Endothelial cell of umbilical vein (primary cell): ENCODE measurements at regions not wholly inside any gene's neighbourhood (a gene's known extent, or its start where the extent isn't known, plus 50 kb on each side); places are given as distances from the start of the nearest gene placed in this dataset.

Experiments
- BruUV-seq: library from RNA; stranded (reverse); fragments of 400-500 nt; replicated peaks from 2 replicates; lab custom pipeline; 2021; lab: Mats Ljungman, UMichigan
- CTCF ChIA-PET: fragments of 300-600, 350-600 bp; sonication (Branson Sonifier 250); formaldehyde crosslinking; loops from one replicate; lab custom pipeline; 2021; ENCODE audit warnings: antibody characterized with exemption, inconsistent platforms; lab: Charles Lee
- POLR2A ChIA-PET: fragments of 300-600, 350-600 bp; sonication (Branson Sonifier 250); formaldehyde crosslinking; loops from one replicate; lab custom pipeline; 2021; ENCODE audit warnings: antibody characterized with exemption, inconsistent platforms; lab: Charles Lee
- DNase-seq: peaks from one replicate; pipeline ENCODE4 v3.0.0-alpha.2; 2011; ENCODE audit warnings: low read depth, low spot score
- FAIRE-seq: peaks from 2 replicates; lab custom pipeline; 2011; peaks lifted over from hg19 to GRCh38; lab: Jason Lieb, UNC
- H2AFZ ChIP-seq: 2 replicates; pipeline ENCODE4 v1.6.0; 2012; ENCODE audit warnings: low read depth, low read length, control low read depth, inconsistent platforms
- H3K27ac ChIP-seq: 2 replicates; pipeline ENCODE4 v1.5.1; 2011; ENCODE audit warnings: low read depth, mild to moderate bottlenecking, control low read depth, low read length, moderate library complexity; ENCODE audit not compliant: insufficient read depth
- H3K27me3 ChIP-seq, 2 experiments: 2 replicates each; pipeline versions ENCODE4 v1.6.0 to v1.6.1; 2011; ENCODE audit warnings: low read length in 2 of 2, mixed read lengths in 1 of 2; ENCODE audit not compliant: control insufficient read depth in 2 of 2, insufficient read depth in 2 of 2
- H3K36me3 ChIP-seq, 2 experiments: 2 replicates in 1 of 2; 3 replicates in 1 of 2; pipeline ENCODE4 v1.5.1; 2011; ENCODE audit warnings: low read length in 2 of 2, mild to moderate bottlenecking in 1 of 2, moderate library complexity in 1 of 2; ENCODE audit not compliant: control insufficient read depth in 2 of 2, insufficient read depth in 2 of 2; ENCODE audit errors: extremely low read depth in 1 of 2
- H3K4me1 ChIP-seq: 3 replicates; pipeline ENCODE4 v1.5.1; 2011; ENCODE audit warnings: mild to moderate bottlenecking, low read length; ENCODE audit not compliant: control insufficient read depth, insufficient read depth; ENCODE audit errors: extremely low read depth
- H3K4me2 ChIP-seq: 2 replicates; pipeline ENCODE4 v1.6.1; 2011; ENCODE audit warnings: low read length, control low read depth, mixed read lengths; ENCODE audit not compliant: insufficient read depth
- H3K4me3 ChIP-seq, 3 experiments: fragments of 200-600 bp in 1 of 3; sonication (generic), shearing (Covaris generic) in 1 of 3; replicated peaks in 1 of 3; 2 replicates each; pipeline ENCODE4 v1.5.1; 2011 to 2016; ENCODE audit warnings: control low read depth in 3 of 3, low read length in 3 of 3, mild to moderate bottlenecking in 2 of 3, inconsistent platforms in 1 of 3, low read depth in 1 of 3, moderate library complexity in 1 of 3; ENCODE audit not compliant: insufficient read depth in 1 of 3
- H3K79me2 ChIP-seq: 2 replicates; pipeline ENCODE4 v1.6.0; 2012; ENCODE audit warnings: low read length, inconsistent platforms; ENCODE audit not compliant: control insufficient read depth, insufficient read depth
- H3K9ac ChIP-seq: replicated peaks from 2 replicates; pipeline ENCODE3; 2011; ENCODE audit warnings: low read length, control low read depth; ENCODE audit not compliant: insufficient read depth; ENCODE audit errors: extremely low read depth
- H3K9me1 ChIP-seq: replicated peaks from 3 replicates; pipeline ENCODE4 v1.6.0; 2011; ENCODE audit warnings: mild to moderate bottlenecking, low read length; ENCODE audit not compliant: control insufficient read depth, insufficient read depth; ENCODE audit errors: extremely low read depth
- H3K9me3 ChIP-seq: replicated peaks from 2 replicates; pipeline ENCODE4 v1.5.1; 2012; ENCODE audit warnings: low read length, inconsistent platforms; ENCODE audit not compliant: control insufficient read depth, insufficient read depth
- H4K20me1 ChIP-seq: replicated peaks from 2 replicates; pipeline ENCODE3; 2011; ENCODE audit warnings: mild to moderate bottlenecking, low read length; ENCODE audit not compliant: control insufficient read depth, insufficient read depth; ENCODE audit errors: extremely low read depth
- CTCF ChIP-seq, 2 donors: IDR thresholded peaks; 1 replicate in 1 of 2; 2 replicates in 1 of 2; pipeline ENCODE4 v1.5.1; 2011; ENCODE audit warnings: low read length in 2 of 2, mild to moderate bottlenecking in 2 of 2, moderate library complexity in 2 of 2, control low read depth in 1 of 2, inconsistent platforms in 1 of 2, low read depth in 1 of 2; ENCODE audit not compliant: insufficient read depth in 1 of 2; ENCODE audit errors: extremely low read depth in 1 of 2
- EZH2 ChIP-seq: IDR thresholded peaks from 2 replicates; pipeline ENCODE4 v1.6.1; 2012; ENCODE audit warnings: borderline replicate concordance, low read depth, mild to moderate bottlenecking, moderate library complexity, low read length, inconsistent platforms; ENCODE audit not compliant: severe bottlenecking
- GATA2 ChIP-seq: IDR thresholded peaks from 2 replicates; pipeline ENCODE4 v1.7.0; 2011; ENCODE audit warnings: low read depth, mild to moderate bottlenecking, moderate library complexity, mixed read lengths, low read length; ENCODE audit not compliant: insufficient read length, insufficient read depth
- JUN ChIP-seq: IDR thresholded peaks from 2 replicates; pipeline ENCODE4 v1.6.1; 2011; ENCODE audit warnings: borderline replicate concordance, low read depth; ENCODE audit not compliant: insufficient read length, insufficient read depth
- MAX ChIP-seq: IDR thresholded peaks from 2 replicates; pipeline ENCODE4 v1.6.1; 2011; ENCODE audit not compliant: insufficient read depth, insufficient read length
- MYC ChIP-seq: IDR thresholded peaks from one replicate; pipeline ENCODE4 v1.6.1; 2011; ENCODE audit warnings: mild to moderate bottlenecking, low read depth, low read length
- POLR2A ChIP-seq: IDR thresholded peaks from 2 replicates; pipeline ENCODE4 v1.6.1; 2012; ENCODE audit warnings: low read depth, mild to moderate bottlenecking, control low read depth, low read length
- POLR2AphosphoS5 ChIP-seq: IDR thresholded peaks from 2 replicates; pipeline ENCODE4 v1.6.1; 2012; ENCODE audit warnings: low read depth, mild to moderate bottlenecking, control low read depth, low read length, moderate library complexity; ENCODE audit not compliant: insufficient read depth
- dilution Hi-C: fragments of 300-500 bp; cut with MboI; formaldehyde crosslinking; loops from one replicate; pipeline ENCODE4 v1.15.0; 2019; ENCODE audit warnings: low sequenced_read_pairs; ENCODE audit not compliant: extremely low pct_ligation_motif_present
- intact Hi-C: fragments of 100-400 bp; cut with micrococcal nuclease; formaldehyde crosslinking; loops from one replicate; pipeline ENCODE4 v1.10.0; 2022

- intact Hi-C loops (no loop called here), dilution Hi-C loops (no loop called here)
- DNase-seq (no peak), FAIRE-seq (no peak)
- no peaks in the 10 kb centered on the region for H3K79me2 ChIP-seq
- no peaks in the 10 kb centered on the region for H3K9me1 ChIP-seq
- no peak overlapping the region for H3K4me3 ChIP-seq
- BruUV-seq = no TSS peak
- no peak overlapping the region for H2AFZ ChIP-seq
- CTCF ChIA-PET = no interaction called here
- TF ChIP-seq CTCF (IDR thresholded peaks at IDR 0.05; ENCODE audit: extremely low read depth in 1 of 2, insufficient read depth in 1 of 2, low read depth in 1 of 2, low read length in 2 of 2) (no peak), POLR2A (no peak), EZH2 (no peak), MYC (no peak), POLR2AphosphoS5 (no peak), JUN (no peak), MAX (no peak), GATA2 (no peak)
- H3K4me1 ChIP-seq = no peaks in the 10 kb centered on the region
- POLR2A ChIA-PET = no interaction called here
- H3K27ac ChIP-seq = no peak overlapping the region
- no peaks in the 10 kb centered on the region for H3K36me3 ChIP-seq
- no peaks in the 10 kb centered on the region for H4K20me1 ChIP-seq
- no peak overlapping the region for H3K4me2 ChIP-seq
- H3K9ac ChIP-seq = no peak overlapping the region
- H3K9me3 ChIP-seq = no peaks in the 10 kb centered on the region
- H3K27me3 ChIP-seq = no peaks in the 10 kb centered on the region
Measured at GRCh38 chr2:5098286-5098685, 593.9 kb upstream of the SOX11 start.
